CD4-positive, alpha-beta T cell (primary cell): ENCODE measurements at regions not wholly inside any gene's neighbourhood (a gene's known extent, or its start where the extent isn't known, plus 50 kb on each side); places are given as distances from the start of the nearest gene placed in this dataset.

Experiments used
- ATAC-seq: fragments of 200-7000 bp; cut with Tn5 transposase; one replicate; pipeline ENCODE4 v1.10.0; 2022; ENCODE audit warnings: mild to moderate bottlenecking; ENCODE audit not compliant: poor library complexity
- CTCF ChIA-PET: fragments of 350-600 bp; sonication (Branson Sonifier 250); formaldehyde crosslinking; loops from one replicate; lab custom pipeline; 2021; ENCODE audit warnings: antibody characterized with exemption, inconsistent platforms; lab: Charles Lee
- POLR2A ChIA-PET: fragments of 350-600 bp; sonication (Branson Sonifier 250); formaldehyde crosslinking; loops from one replicate; lab custom pipeline; 2021; ENCODE audit warnings: antibody characterized with exemption, inconsistent platforms; lab: Charles Lee
- DNase-seq, 14 experiments: peaks; one replicate each; pipeline ENCODE4 v3.0.0-alpha.2; 2013 to 2020; ENCODE audit warnings: mixed read lengths in 2 of 14
- H3K27ac ChIP-seq, 2 donors: one replicate each; pipeline versions ENCODE4 v1.5.1 to v1.7.0; 2013; ENCODE audit warnings: low read length in 2 of 2, low read depth in 1 of 2, mild to moderate bottlenecking in 1 of 2
- H3K27me3 ChIP-seq, 2 experiments: 1 replicate in 1 of 2; 2 replicates in 1 of 2; pipeline versions ENCODE4 v1.6.1 to v1.7.0; 2013; ENCODE audit warnings: low read length in 2 of 2, control low read depth in 1 of 2, mild to moderate bottlenecking in 1 of 2, moderate library complexity in 1 of 2; ENCODE audit not compliant: insufficient read depth in 2 of 2, control insufficient read depth in 1 of 2
- H3K36me3 ChIP-seq: one replicate; pipeline ENCODE4 v1.6.1; 2013; ENCODE audit warnings: low read length, control low read depth; ENCODE audit not compliant: insufficient read depth
- H3K4me1 ChIP-seq: one replicate; pipeline ENCODE4 v1.6.1; 2013; ENCODE audit warnings: low read length, control low read depth; ENCODE audit not compliant: insufficient read depth
- H3K4me3 ChIP-seq: one replicate; pipeline ENCODE4 v1.5.1; 2013; ENCODE audit warnings: mild to moderate bottlenecking, low read length, moderate library complexity
- H3K9me3 ChIP-seq, 2 experiments: 1 replicate in 1 of 2; 2 replicates in 1 of 2; pipeline versions ENCODE4 v1.6.1 to v1.7.0; 2013; ENCODE audit warnings: low read length in 2 of 2, mild to moderate bottlenecking in 2 of 2, control low read depth in 1 of 2, moderate library complexity in 1 of 2; ENCODE audit not compliant: control insufficient read depth in 1 of 2, insufficient read depth in 1 of 2
- H3K27ac Mint-ChIP-seq: one replicate; pipeline ENCODE4 v1.8.0; 2020; ENCODE audit warnings: mixed read lengths
- H3K27me3 Mint-ChIP-seq: one replicate; pipeline ENCODE4 v1.8.0; 2021; ENCODE audit warnings: mixed read lengths
- H3K36me3 Mint-ChIP-seq: one replicate; pipeline ENCODE4 v1.8.0; 2021; ENCODE audit warnings: low read depth, mixed read lengths
- H3K4me1 Mint-ChIP-seq: one replicate; pipeline ENCODE4 v1.8.0; 2021; ENCODE audit warnings: low read depth, mixed read lengths
- H3K4me3 Mint-ChIP-seq: one replicate; pipeline ENCODE4 v1.8.0; 2020; ENCODE audit warnings: mild to moderate bottlenecking, mixed read lengths
- H3K9me3 Mint-ChIP-seq: one replicate; pipeline ENCODE4 v1.8.0; 2020; ENCODE audit warnings: mixed read lengths
- intact Hi-C, 2 experiments: fragments of 100-400 bp; cut with DNase I in 1 of 2; cut with micrococcal nuclease in 1 of 2; formaldehyde crosslinking; loops; one replicate each; pipeline versions ENCODE4 v1.15.1 to v1.9.0; 2023 to 2025; cut with DNase I, micrococcal nuclease
- TF ChIP-seq, protein P1 (sequence below): fragments of 200-600 bp; IDR thresholded peaks from one replicate; pipeline ENCODE4 v1.8.0; 2022; ENCODE audit warnings: antibody characterized with exemption, mild to moderate bottlenecking

DNA sequence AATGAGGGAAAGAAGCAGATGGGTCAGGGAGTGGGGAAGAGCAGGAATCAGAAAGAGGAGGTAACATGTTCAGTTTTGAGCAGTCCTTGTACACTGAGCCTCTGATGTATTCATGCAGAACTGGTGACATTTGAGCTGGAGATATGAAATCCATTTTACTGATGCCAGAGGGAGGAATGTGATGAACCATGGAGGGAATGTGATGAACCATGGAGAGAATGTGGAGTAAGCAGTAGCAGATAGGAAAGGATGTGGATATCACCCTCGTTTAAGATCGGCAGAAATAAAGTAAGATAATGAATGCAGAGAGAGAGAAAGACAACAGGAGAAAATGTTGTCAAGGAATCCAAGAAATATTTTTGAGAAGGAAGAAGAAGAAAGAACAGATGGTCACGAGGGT, 231.6 kb downstream of the TBXT start:
- Histone ChIP-seq H3K27ac (no peak overlapping the region), H3K27me3 (no peaks in the 10 kb centered on the region), H3K4me3 (no peak overlapping the region), H3K36me3 (no peaks in the 10 kb centered on the region), H3K9me3 (peaks cover 0 to 4% of the 10 kb centered on the region in 2 experiments), H3K4me1 (no peaks in the 10 kb centered on the region)
- Mint-ChIP-seq H3K27me3 (peaks cover 8% of the 10 kb centered on the region), H3K36me3 (no peaks in the 10 kb centered on the region), H3K9me3 (no peaks in the 10 kb centered on the region), H3K27ac (no peak overlapping the region), H3K4me3 (no peak overlapping the region), H3K4me1 (no peaks in the 10 kb centered on the region)
- CTCF ChIA-PET: interaction anchor here (1.5 kb wide), 1 partner anchor 10 kb away, joined by 3 read pairs; no protein-coding TSS in a partner anchor
- ATAC-seq (no peak), DNase-seq (no peak)
- intact Hi-C loops: no loop called here
- TF ChIP-seq, protein P1, sequence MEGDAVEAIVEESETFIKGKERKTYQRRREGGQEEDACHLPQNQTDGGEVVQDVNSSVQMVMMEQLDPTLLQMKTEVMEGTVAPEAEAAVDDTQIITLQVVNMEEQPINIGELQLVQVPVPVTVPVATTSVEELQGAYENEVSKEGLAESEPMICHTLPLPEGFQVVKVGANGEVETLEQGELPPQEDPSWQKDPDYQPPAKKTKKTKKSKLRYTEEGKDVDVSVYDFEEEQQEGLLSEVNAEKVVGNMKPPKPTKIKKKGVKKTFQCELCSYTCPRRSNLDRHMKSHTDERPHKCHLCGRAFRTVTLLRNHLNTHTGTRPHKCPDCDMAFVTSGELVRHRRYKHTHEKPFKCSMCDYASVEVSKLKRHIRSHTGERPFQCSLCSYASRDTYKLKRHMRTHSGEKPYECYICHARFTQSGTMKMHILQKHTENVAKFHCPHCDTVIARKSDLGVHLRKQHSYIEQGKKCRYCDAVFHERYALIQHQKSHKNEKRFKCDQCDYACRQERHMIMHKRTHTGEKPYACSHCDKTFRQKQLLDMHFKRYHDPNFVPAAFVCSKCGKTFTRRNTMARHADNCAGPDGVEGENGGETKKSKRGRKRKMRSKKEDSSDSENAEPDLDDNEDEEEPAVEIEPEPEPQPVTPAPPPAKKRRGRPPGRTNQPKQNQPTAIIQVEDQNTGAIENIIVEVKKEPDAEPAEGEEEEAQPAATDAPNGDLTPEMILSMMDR: no peak
- POLR2A ChIA-PET: no interaction called here

DNA sequence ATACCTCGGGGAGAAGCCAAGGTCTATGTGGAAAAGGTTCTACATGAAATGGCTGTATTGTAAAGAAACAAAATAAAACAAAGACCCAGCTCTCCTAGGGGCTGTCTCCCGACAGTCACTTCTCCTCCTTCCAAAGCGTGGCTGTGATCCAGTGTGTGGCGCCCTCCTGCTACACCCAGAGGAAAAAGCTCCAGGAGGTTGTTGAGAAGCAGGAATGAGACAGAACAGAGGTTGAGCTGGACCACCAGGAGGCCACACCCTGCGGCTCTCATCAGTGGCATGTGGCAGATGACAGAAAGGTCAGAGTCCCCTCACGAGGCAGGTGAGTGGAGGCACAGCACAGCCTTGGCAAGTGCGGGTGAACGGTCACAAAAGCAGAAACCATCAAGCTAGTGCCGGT, 236.0 kb downstream of the TBXT start:
- no peak for ATAC-seq
- Mint-ChIP-seq H3K27me3 (peaks cover 8% of the 10 kb centered on the region), H3K36me3 (no peaks in the 10 kb centered on the region), H3K4me1 (no peaks in the 10 kb centered on the region), H3K27ac (no peak overlapping the region), H3K9me3 (peaks cover 2% of the 10 kb centered on the region), H3K4me3 (no peak overlapping the region)
- no peaks in the 10 kb centered on the region for H3K4me1 ChIP-seq
- DNase-seq: no peak
- no peak overlapping the region for H3K27ac ChIP-seq
- H3K4me3 ChIP-seq: no peak overlapping the region
- POLR2A ChIA-PET: no interaction called here
- intact Hi-C loops: no loop called here
- TF ChIP-seq, protein P1: no peak
- H3K9me3 ChIP-seq: no peaks in the 10 kb centered on the region
- H3K27me3 ChIP-seq: no peaks in the 10 kb centered on the region
- no peaks in the 10 kb centered on the region for H3K36me3 ChIP-seq
- CTCF ChIA-PET: no interaction called here

DNA sequence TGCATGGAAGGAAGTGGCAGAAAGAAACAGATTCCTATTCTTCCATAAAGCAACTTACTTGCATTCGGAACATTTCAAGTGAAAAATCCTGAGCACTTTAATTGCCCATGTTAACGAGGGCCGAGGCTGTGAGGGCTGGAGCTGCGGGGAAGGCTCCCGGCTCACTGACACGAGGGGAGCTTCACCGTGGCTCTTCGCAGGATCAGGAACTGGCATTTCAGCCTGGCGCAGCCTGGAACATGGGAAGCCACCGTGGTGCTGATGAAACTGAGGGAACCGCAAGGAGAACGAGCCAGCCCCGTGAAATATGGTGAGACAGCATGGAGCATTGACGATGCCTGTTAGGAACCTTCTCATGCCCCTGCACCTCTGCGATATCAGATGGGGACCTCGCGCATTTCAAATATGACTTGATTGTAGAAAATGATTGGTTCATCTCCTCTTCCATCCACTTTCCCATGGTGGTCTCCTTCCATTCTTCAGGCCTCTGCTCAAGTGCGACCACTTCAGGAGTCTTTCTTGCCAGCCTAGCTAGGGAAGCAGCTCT, 236.9 kb downstream of the TBXT start:
- DNase-seq (no peak), ATAC-seq (no peak)
- POLR2A ChIA-PET: no interaction called here
- Histone ChIP-seq H3K9me3 (no peaks in the 10 kb centered on the region), H3K27ac (no peak overlapping the region), H3K4me3 (no peak overlapping the region), H3K36me3 (no peaks in the 10 kb centered on the region), H3K27me3 (no peaks in the 10 kb centered on the region), H3K4me1 (no peaks in the 10 kb centered on the region)
- Mint-ChIP-seq H3K4me1 (no peaks in the 10 kb centered on the region), H3K27ac (no peak overlapping the region), H3K36me3 (no peaks in the 10 kb centered on the region), H3K9me3 (peaks cover 3% of the 10 kb centered on the region), H3K27me3 (peaks cover 5% of the 10 kb centered on the region), H3K4me3 (no peak overlapping the region)
- TF ChIP-seq, protein P1: no peak
- CTCF ChIA-PET: no interaction called here
- intact Hi-C loops: no loop called here
